A549 (cell line): ENCODE measurements at regions not wholly inside any gene's neighbourhood (a gene's known extent, or its start where the extent isn't known, plus 50 kb on each side); places are given as distances from the start of the nearest gene placed in this dataset.

Experiments used
- ATAC-seq, 2 experiments: fragments of 200-7000 bp in 1 of 2; fragments of >200 bp in 1 of 2; cut with Nextera tagmentation in 1 of 2; cut with Tn5 transposase in 1 of 2; 3 replicates each; pipeline versions ENCODE4 v1.8.0 to v1.9.1; 2018 to 2020; ENCODE audit warnings: mild to moderate bottlenecking in 1 of 2, moderate library complexity in 1 of 2
- CTCF ChIA-PET: fragments of 300-600 bp; sonication (Branson Sonifier 250); formaldehyde crosslinking; extraction: SDS; loops from one replicate; lab custom pipeline; 2021; ENCODE audit warnings: antibody characterized with exemption, inconsistent platforms; lab: Yijun Ruan, JAX
- POLR2A ChIA-PET: fragments of 350-600 bp; formaldehyde crosslinking; extraction: SDS; loops from one replicate; lab custom pipeline; 2021; ENCODE audit warnings: antibody characterized with exemption, inconsistent platforms; lab: Yijun Ruan, JAX
- DNase-seq, 2 experiments: peaks; one replicate each; pipeline versions ENCODE4 v3.0.0 to v3.0.0-alpha.2; 2011 to 2016; ENCODE audit warnings: low read depth in 1 of 2, low spot score in 1 of 2
- FAIRE-seq: peaks from 2 replicates; lab custom pipeline; 2011; peaks lifted over from hg19 to GRCh38; lab: Jason Lieb, UNC
- H3K27ac ChIP-seq, 2 experiments: fragments of >200 bp; sonication (Bioruptor Twin); formaldehyde crosslinking; 3 replicates each; pipeline ENCODE4 v1.5.1; 2016 to 2017
- H3K4me1 ChIP-seq: fragments of >200 bp; sonication (Bioruptor Twin); formaldehyde crosslinking; 3 replicates; pipeline ENCODE4 v1.6.1; 2016
- H3K4me2 ChIP-seq: fragments of >200 bp; sonication (Bioruptor Twin); formaldehyde crosslinking; 3 replicates; pipeline ENCODE4 v1.6.1; 2016
- H3K4me3 ChIP-seq: fragments of >200 bp; sonication (Bioruptor Twin); formaldehyde crosslinking; 3 replicates; pipeline ENCODE4 v1.5.1; 2016
- H3K9me3 ChIP-seq: fragments of >200 bp; sonication (Bioruptor Twin); formaldehyde crosslinking; 3 replicates; pipeline ENCODE4 v1.6.1; 2016
- BCL3 ChIP-seq: fragments of >200 bp; sonication (Bioruptor Twin); formaldehyde crosslinking; IDR thresholded peaks from 3 replicates; pipeline ENCODE4 v1.6.1; 2016
- BHLHE40 ChIP-seq: IDR thresholded peaks from 2 replicates; pipeline ENCODE4 v1.6.1; 2012; ENCODE audit warnings: low read depth, low read length, inconsistent platforms
- CHD2 ChIP-seq: fragments of 150-350 bp; IDR thresholded peaks from 2 replicates; pipeline ENCODE4 v1.6.1; 2014; ENCODE audit warnings: low read length; ENCODE audit not compliant: partially characterized antibody
- EHMT2 ChIP-seq: fragments of 200-600 bp; sonication (generic); IDR thresholded peaks from 2 replicates; pipeline ENCODE4 v1.6.1; 2016; ENCODE audit warnings: antibody characterized with exemption, low read depth, mild to moderate bottlenecking, moderate library complexity
- ESRRA ChIP-seq: fragments of 150-350 bp; IDR thresholded peaks from 2 replicates; pipeline ENCODE4 v1.6.1; 2014; ENCODE audit warnings: mild to moderate bottlenecking, low read length, borderline replicate concordance
- FOSB ChIP-seq: fragments of 250-450 bp; sonication (Bioruptor Pico); IDR thresholded peaks from 2 replicates; pipeline ENCODE4 v1.5.0; 2020; ENCODE audit warnings: mild to moderate bottlenecking, moderate library complexity
- GATA3 ChIP-seq: IDR thresholded peaks from 2 replicates; pipeline ENCODE4 v1.6.1; 2012; ENCODE audit warnings: borderline replicate concordance
- HDAC2 ChIP-seq: fragments of 200-600 bp; sonication (generic); IDR thresholded peaks from 2 replicates; pipeline ENCODE4 v1.6.1; 2016
- HMGXB4 ChIP-seq: fragments of 250-450 bp; sonication (Bioruptor Pico); IDR thresholded peaks from 2 replicates; pipeline ENCODE4 v1.5.0; 2021; ENCODE audit warnings: mild to moderate bottlenecking, moderate library complexity, borderline replicate concordance
- HOXA7 ChIP-seq: fragments of 250-450 bp; sonication (Bioruptor Pico); IDR thresholded peaks from 2 replicates; pipeline ENCODE4 v1.5.0; 2020; ENCODE audit warnings: mild to moderate bottlenecking, moderate library complexity
- HOXB13 ChIP-seq: fragments of 250-450 bp; sonication (Bioruptor Pico); IDR thresholded peaks from 2 replicates; pipeline ENCODE4 v1.5.0; 2020; ENCODE audit warnings: low read depth, mild to moderate bottlenecking, moderate library complexity
- HOXB5 ChIP-seq: fragments of 250-450 bp; sonication (Bioruptor Pico); IDR thresholded peaks from 2 replicates; pipeline ENCODE4 v1.5.0; 2020; ENCODE audit warnings: mild to moderate bottlenecking, moderate library complexity
- JUN ChIP-seq, 2 experiments: fragments of >200 bp; sonication (Bioruptor Twin); formaldehyde crosslinking; IDR thresholded peaks; 2 replicates in 1 of 2; 3 replicates in 1 of 2; pipeline ENCODE4 v1.6.1; 2016 to 2017
- KDM1A ChIP-seq: fragments of 200-600 bp; sonication (generic); IDR thresholded peaks from 2 replicates; pipeline ENCODE4 v1.6.1; 2016; ENCODE audit warnings: low read depth, mild to moderate bottlenecking
- MAFK ChIP-seq: fragments of 450-650 bp; IDR thresholded peaks from 2 replicates; pipeline ENCODE4 v1.6.1; 2014; ENCODE audit not compliant: partially characterized antibody
- MYC ChIP-seq: IDR thresholded peaks from 2 replicates; pipeline ENCODE4 v1.6.1; 2012; ENCODE audit warnings: mild to moderate bottlenecking, inconsistent platforms, low read length, improper control_type of control experiment, borderline replicate concordance
- NFE2L2 ChIP-seq: fragments of 150-350 bp; conservative IDR thresholded peaks from 2 replicates; pipeline ENCODE4 v1.6.1; 2014; ENCODE audit warnings: low read length
- POLR2AphosphoS2 ChIP-seq: conservative IDR thresholded peaks from 2 replicates; pipeline ENCODE4 v1.6.1; 2012; ENCODE audit warnings: low read length, improper control_type of control experiment, inconsistent platforms
- RAD21 ChIP-seq, 2 experiments: fragments of >200 bp in 1 of 2; sonication (Bioruptor Twin) in 1 of 2; formaldehyde crosslinking in 1 of 2; IDR thresholded peaks in 1 of 2; conservative IDR thresholded peaks in 1 of 2; 2 replicates in 1 of 2; 3 replicates in 1 of 2; pipeline ENCODE4 v1.6.1; 2012 to 2018; ENCODE audit warnings: inconsistent platforms in 1 of 2
- RARB ChIP-seq: fragments of 250-450 bp; sonication (Bioruptor Pico); IDR thresholded peaks from 2 replicates; pipeline ENCODE4 v1.8.0; 2021; ENCODE audit warnings: mild to moderate bottlenecking, moderate library complexity
- RFX5 ChIP-seq: fragments of 450-650 bp; IDR thresholded peaks from 2 replicates; pipeline ENCODE4 v1.7.1; 2014; ENCODE audit warnings: antibody characterized with exemption, mild to moderate bottlenecking, moderate library complexity
- SMC3 ChIP-seq: fragments of >200 bp; sonication (Bioruptor Twin); formaldehyde crosslinking; IDR thresholded peaks from 3 replicates; pipeline ENCODE4 v1.6.1; 2018; ENCODE audit warnings: inconsistent platforms
- TP53 ChIP-seq: fragments of 250-450 bp; sonication (Bioruptor Pico); IDR thresholded peaks from 2 replicates; pipeline ENCODE4 v1.5.0; 2021; ENCODE audit warnings: mild to moderate bottlenecking, moderate library complexity
- USF2 ChIP-seq: fragments of 450-650 bp; IDR thresholded peaks from 2 replicates; pipeline ENCODE4 v1.6.1; 2014; ENCODE audit warnings: antibody characterized with exemption
- ZC3H11A ChIP-seq: fragments of 450-650 bp; IDR thresholded peaks from 2 replicates; pipeline ENCODE4 v1.6.1; 2014; ENCODE audit warnings: antibody characterized with exemption, mild to moderate bottlenecking
- ZFP36 ChIP-seq: fragments of 450-650 bp; IDR thresholded peaks from 2 replicates; pipeline ENCODE4 v1.6.1; 2014; ENCODE audit warnings: borderline replicate concordance; ENCODE audit not compliant: partially characterized antibody
- ZSCAN20 ChIP-seq: fragments of 250-450 bp; sonication (Bioruptor Pico); IDR thresholded peaks from 2 replicates; pipeline ENCODE4 v1.8.0; 2022; ENCODE audit warnings: mild to moderate bottlenecking, moderate library complexity
- WGBS: methylation state at CpG from one replicate; pipeline ENCODE4 v1.1.6; 2017; ENCODE audit errors: missing lambda C conversion rate; 5-methylcytosine and 5-hydroxymethylcytosine counted together

- WGBS, result 3% methylated on average over 6 of the region's 6 CpGs
- ChIA-PET POLR2A (no interaction called here), CTCF (no interaction called here)
- H3K9me3 ChIP-seq, result no peaks in the 10 kb centered on the region
- H3K27ac ChIP-seq, result no peak overlapping the region
- ATAC-seq (no peak), FAIRE-seq (no peak), DNase-seq (no peak)
- H3K4me3 ChIP-seq, result no peak overlapping the region
- H3K4me1 ChIP-seq, result no peaks in the 10 kb centered on the region
- no peak overlapping the region for H3K4me2 ChIP-seq
- TF ChIP-seq EHMT2, result no peak
- TF ChIP-seq NFE2L2, result no peak
- no peak for TF ChIP-seq HMGXB4 (CRISPR knock-in tag)
- TF ChIP-seq USF2, result no peak
- no peak for TF ChIP-seq POLR2AphosphoS2
- TF ChIP-seq RARB, result no peak
Observed at GRCh38 chr21:27562303-27562702, 595.4 kb upstream of the ADAMTS5 start.

- no peak for TF ChIP-seq RAD21 (conservative IDR thresholded peaks at IDR 0.05 in 1 of 2, IDR thresholded peaks at IDR 0.05 in 1 of 2)
- no peak for TF ChIP-seq HOXB5 (CRISPR knock-in tag)
- TF ChIP-seq HDAC2, result no peak
- TF ChIP-seq KDM1A, result no peak
- no peak for TF ChIP-seq FOSB (CRISPR knock-in tag)
- no peak for TF ChIP-seq CHD2
- TF ChIP-seq BHLHE40, result no peak
- TF ChIP-seq HOXB13 (CRISPR knock-in tag), result no peak
- no peak for TF ChIP-seq EHMT2
- no peak for TF ChIP-seq RFX5
- no peak for TF ChIP-seq BCL3
- TF ChIP-seq USF2, result no peak
- TF ChIP-seq POLR2AphosphoS2, result no peak
- TF ChIP-seq ZSCAN20 (CRISPR knock-in tag), result no peak
- no peak for TF ChIP-seq ZFP36
- no peak for TF ChIP-seq TP53 (CRISPR knock-in tag)
- TF ChIP-seq SMC3, result no peak
- ATAC-seq, result no peak
Observed at GRCh38 chr21:27561116-27561515, 594.2 kb upstream of the ADAMTS5 start.

GRCh38 chr21:27557356-27557755 lies 590.5 kb upstream of the ADAMTS5 start:
- Histone ChIP-seq H3K27ac (no peak overlapping the region), H3K4me1 (no peaks in the 10 kb centered on the region), H3K9me3 (no peaks in the 10 kb centered on the region), H3K4me2 (no peak overlapping the region), H3K4me3 (no peak overlapping the region)
- FAIRE-seq (no peak), DNase-seq (no peak), ATAC-seq (no peak)
- 20% methylated on average over 1 of the region's 1 CpG for WGBS
- ChIA-PET POLR2A (no interaction called here), CTCF (no interaction called here)
- TF ChIP-seq MYC (no peak), USF2 (no peak), GATA3 (no peak), RAD21 (conservative IDR thresholded peaks at IDR 0.05 in 1 of 2, IDR thresholded peaks at IDR 0.05 in 1 of 2) (no peak), MAFK (no peak), HOXA7 (no peak), JUN (IDR thresholded peaks at IDR 0.05) (no peak), ESRRA (no peak), SMC3 (no peak), HMGXB4 (CRISPR knock-in tag) (no peak), EHMT2 (no peak), ZC3H11A (no peak)

More at GRCh38 chr21:27561116-27561515, 594.2 kb upstream of the ADAMTS5 start:
- Histone ChIP-seq H3K27ac (no peak overlapping the region), H3K4me2 (no peak overlapping the region), H3K9me3 (no peaks in the 10 kb centered on the region), H3K4me3 (no peak overlapping the region), H3K4me1 (no peaks in the 10 kb centered on the region)
- ChIA-PET POLR2A (no interaction called here), CTCF (interaction anchor here (0.6 kb wide), 1 partner anchor 713 kb away, joined by 4 read pairs; no protein-coding TSS in a partner anchor)
- FAIRE-seq, result no peak
- no peak for DNase-seq
- 0% methylated on average over 7 of the region's 9 CpGs for WGBS
